VCaP (cell line): ENCODE measurements at regions not wholly inside any gene's neighbourhood (a gene's known extent, or its start where the extent isn't known, plus 50 kb on each side); places are given as distances from the start of the nearest gene placed in this dataset.
"Not testable (repeated sequence)": the region's sequence is repeated elsewhere in the genome, so short reads cannot be mapped to it uniquely, and the experiment has no call there.

Source experiments
- H3K27ac ChIP-seq: fragments of 450-650 bp; 2 replicates; pipeline ENCODE4 v1.5.1; 2017
- CTCF ChIP-seq: fragments of 450-650 bp; conservative IDR thresholded peaks from 2 replicates; pipeline ENCODE4 v1.5.1; 2017; ENCODE audit warnings: mild to moderate bottlenecking, moderate library complexity

- H3K27ac ChIP-seq, result no peak overlapping the region
- TF ChIP-seq CTCF, result no peak
Observed at GRCh38 chr9:99490729-99491128, 268.6 kb downstream of the SEC61B start.

DNA sequence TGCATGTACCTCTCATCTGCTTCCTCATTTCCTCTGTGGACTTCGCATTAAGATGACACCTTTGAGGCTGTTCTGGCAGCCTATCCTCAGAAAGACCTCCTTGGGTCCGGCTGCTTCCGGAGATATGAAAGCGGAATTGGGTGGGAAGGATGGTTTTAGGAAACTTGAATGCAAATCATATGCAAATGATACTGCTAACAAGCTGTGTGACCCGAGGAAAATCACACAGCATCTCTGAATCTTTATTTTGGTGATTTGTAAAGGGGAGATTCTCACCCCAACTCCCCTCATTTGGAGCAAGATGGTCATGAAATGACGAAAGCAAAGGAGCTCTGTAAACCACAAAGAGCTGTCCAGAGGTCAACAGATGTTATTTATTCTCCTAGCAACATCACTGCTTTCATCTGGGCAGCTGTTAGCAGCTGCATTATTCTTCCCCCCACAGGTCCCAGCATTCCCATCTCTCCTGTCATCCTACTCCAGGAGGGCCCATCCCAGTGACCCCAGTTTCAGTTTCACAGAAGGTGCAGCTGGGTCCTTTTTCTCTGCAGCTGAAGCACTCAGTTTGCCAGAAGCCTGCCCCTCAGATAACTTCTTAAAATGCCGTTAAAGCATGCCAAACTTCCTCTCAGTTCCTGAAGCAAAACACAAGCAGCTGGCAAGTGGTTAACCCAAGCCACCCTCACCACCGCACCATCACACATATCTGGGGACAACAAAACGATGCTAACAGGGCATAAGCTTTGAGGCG is 269.5 kb downstream of the SEC61B start:
- H3K27ac ChIP-seq, result no peak overlapping the region
- TF ChIP-seq CTCF, result no peak

GRCh38 chr9:99497641-99498040 is 275.6 kb downstream of the SEC61B start:
- no peak overlapping the region for H3K27ac ChIP-seq
- TF ChIP-seq CTCF, result no peak

- not testable (repeated sequence) for H3K27ac ChIP-seq
Observed at GRCh38 chr9:99498979-99499378, 276.9 kb downstream of the SEC61B start.

GRCh38 chr9:99505936-99506335 is 283.9 kb downstream of the SEC61B start:
- no peak overlapping the region for H3K27ac ChIP-seq
- no peak for TF ChIP-seq CTCF

DNA sequence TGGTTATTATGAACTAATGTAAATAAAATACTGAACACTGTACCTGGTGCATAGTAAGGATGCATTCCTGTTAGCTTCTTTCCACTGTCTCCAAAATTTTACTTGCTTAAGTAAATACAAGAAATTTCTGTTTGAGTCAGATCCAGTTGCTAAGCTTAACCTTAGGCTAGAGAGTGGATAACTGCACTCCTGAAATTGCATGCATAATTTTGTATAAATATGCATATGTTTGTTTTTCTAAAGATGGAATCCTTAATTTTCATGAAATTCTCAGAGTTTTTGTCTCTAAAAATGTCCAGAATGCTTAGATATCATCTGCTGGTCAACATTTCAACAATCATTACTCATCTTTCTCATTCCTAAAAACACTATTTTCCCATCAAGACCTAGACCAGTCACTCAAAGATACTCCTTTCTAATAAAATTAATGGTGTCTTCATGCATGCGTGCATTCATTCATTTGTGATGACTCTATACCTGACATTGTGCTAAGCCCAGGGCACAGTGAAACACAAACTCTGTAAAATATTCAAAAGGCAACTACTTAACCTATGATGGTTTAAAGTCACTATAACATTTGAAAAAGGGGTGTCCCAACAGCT is 284.8 kb downstream of the SEC61B start:
- TF ChIP-seq CTCF, result no peak
- no peak overlapping the region for H3K27ac ChIP-seq

GRCh38 chr9:99509065-99509745 is 287.1 kb downstream of the SEC61B start:
- H3K27ac ChIP-seq, result no peak overlapping the region
- no peak for TF ChIP-seq CTCF
